Calu3 (cell line): ENCODE measurements at regions not wholly inside any gene's neighbourhood (a gene's known extent, or its start where the extent isn't known, plus 50 kb on each side); places are given as distances from the start of the nearest gene placed in this dataset.

Experiments used
- BruUV-seq: library from RNA; stranded (reverse); fragments of 400-500 nt; replicated peaks from 2 replicates; lab custom pipeline; 2021; lab: Mats Ljungman, UMichigan
- CTCF ChIA-PET: fragments of 300-600 bp; sonication (Branson Sonifier 250); formaldehyde crosslinking; loops from one replicate; lab custom pipeline; 2022; ENCODE audit warnings: antibody characterized with exemption; lab: Charles Lee
- DNase-seq: peaks from one replicate; pipeline ENCODE4 v3.0.0; 2022
- H3K27ac Mint-ChIP-seq: one replicate; pipeline ENCODE4 v1.8.0; 2022; ENCODE audit warnings: mixed read lengths; ENCODE audit not compliant: unreplicated experiment
- H3K27me3 Mint-ChIP-seq: one replicate; pipeline ENCODE4 v1.8.0; 2022; ENCODE audit warnings: mixed read lengths; ENCODE audit not compliant: unreplicated experiment
- H3K36me3 Mint-ChIP-seq: one replicate; pipeline ENCODE4 v1.8.0; 2022; ENCODE audit warnings: mild to moderate bottlenecking, moderate library complexity, mixed read lengths; ENCODE audit not compliant: insufficient read depth, unreplicated experiment
- H3K4me1 Mint-ChIP-seq: one replicate; pipeline ENCODE4 v1.8.0; 2022; ENCODE audit warnings: mild to moderate bottlenecking, low read depth, mixed read lengths; ENCODE audit not compliant: unreplicated experiment
- H3K4me3 Mint-ChIP-seq: one replicate; pipeline ENCODE4 v1.8.0; 2022; ENCODE audit warnings: mild to moderate bottlenecking, low read depth, moderate library complexity, mixed read lengths; ENCODE audit not compliant: unreplicated experiment
- H3K9me3 Mint-ChIP-seq: one replicate; pipeline ENCODE4 v1.8.0; 2022; ENCODE audit warnings: low read depth, mixed read lengths; ENCODE audit not compliant: unreplicated experiment
- intact Hi-C: fragments of 100-400 bp; cut with micrococcal nuclease; formaldehyde crosslinking; loops from one replicate; pipeline ENCODE4 v1.10.0; 2022; ENCODE audit not compliant: unreplicated experiment
- TF ChIP-seq, protein P1 (sequence below): fragments of 200-600 bp; IDR thresholded peaks from one replicate; pipeline ENCODE4 v1.8.0; 2022; ENCODE audit warnings: antibody characterized with exemption; ENCODE audit not compliant: unreplicated experiment

DNA sequence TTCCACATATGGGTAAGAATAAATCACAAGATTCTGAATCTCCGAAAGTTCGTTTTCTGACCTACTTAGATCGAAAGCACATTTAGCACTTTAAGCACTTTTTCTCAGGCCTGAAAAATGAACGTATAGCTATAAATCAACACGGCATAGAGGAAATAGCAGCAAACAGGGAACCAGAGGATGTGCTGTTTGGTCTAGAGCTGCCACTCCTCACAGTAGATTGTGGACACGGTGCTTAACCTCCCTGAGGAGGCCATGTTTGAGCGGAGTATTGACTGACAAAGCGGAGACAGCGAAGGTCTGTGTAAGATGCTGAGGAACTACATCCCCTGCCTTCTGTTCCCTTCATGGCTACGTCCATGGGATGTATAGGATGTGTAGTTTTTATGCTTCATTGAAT lies 452.8 kb upstream of the NCAM2 start:
- Mint-ChIP-seq H3K36me3 (no peaks in the 10 kb centered on the region), H3K4me3 (no peak overlapping the region), H3K27ac (no peak overlapping the region), H3K4me1 (no peaks in the 10 kb centered on the region), H3K27me3 (no peaks in the 10 kb centered on the region), H3K9me3 (peaks cover 2% of the 10 kb centered on the region)
- intact Hi-C loops, result no loop called here
- no peak for DNase-seq
- TF ChIP-seq, protein P1, sequence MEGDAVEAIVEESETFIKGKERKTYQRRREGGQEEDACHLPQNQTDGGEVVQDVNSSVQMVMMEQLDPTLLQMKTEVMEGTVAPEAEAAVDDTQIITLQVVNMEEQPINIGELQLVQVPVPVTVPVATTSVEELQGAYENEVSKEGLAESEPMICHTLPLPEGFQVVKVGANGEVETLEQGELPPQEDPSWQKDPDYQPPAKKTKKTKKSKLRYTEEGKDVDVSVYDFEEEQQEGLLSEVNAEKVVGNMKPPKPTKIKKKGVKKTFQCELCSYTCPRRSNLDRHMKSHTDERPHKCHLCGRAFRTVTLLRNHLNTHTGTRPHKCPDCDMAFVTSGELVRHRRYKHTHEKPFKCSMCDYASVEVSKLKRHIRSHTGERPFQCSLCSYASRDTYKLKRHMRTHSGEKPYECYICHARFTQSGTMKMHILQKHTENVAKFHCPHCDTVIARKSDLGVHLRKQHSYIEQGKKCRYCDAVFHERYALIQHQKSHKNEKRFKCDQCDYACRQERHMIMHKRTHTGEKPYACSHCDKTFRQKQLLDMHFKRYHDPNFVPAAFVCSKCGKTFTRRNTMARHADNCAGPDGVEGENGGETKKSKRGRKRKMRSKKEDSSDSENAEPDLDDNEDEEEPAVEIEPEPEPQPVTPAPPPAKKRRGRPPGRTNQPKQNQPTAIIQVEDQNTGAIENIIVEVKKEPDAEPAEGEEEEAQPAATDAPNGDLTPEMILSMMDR, result no peak
- no TSS peak for BruUV-seq
- CTCF ChIA-PET, result no interaction called here

DNA sequence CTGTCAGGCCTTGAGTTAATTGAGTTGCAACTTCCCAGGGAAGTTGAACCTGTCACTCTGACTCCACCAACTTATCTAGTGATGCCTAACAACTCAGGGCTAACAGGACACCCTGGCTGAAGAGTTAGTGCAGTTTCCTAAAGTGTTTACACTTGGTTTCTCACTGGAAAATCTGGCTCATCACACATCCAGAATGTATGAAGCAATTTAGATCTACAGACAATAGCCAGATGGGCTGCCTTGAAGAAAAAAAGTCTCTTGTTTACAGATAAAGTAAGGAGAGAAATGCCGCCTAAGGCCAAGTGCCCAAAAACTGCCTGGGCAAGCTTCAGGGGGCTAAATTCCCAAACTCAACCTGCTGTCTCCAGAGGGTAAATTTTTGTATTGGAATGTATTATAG lies 446.3 kb upstream of the NCAM2 start:
- no peak overlapping the region for H3K27ac Mint-ChIP-seq
- no peaks in the 10 kb centered on the region for H3K4me1 Mint-ChIP-seq
- H3K9me3 Mint-ChIP-seq, result peaks cover 2% of the 10 kb centered on the region
- CTCF ChIA-PET, result no interaction called here
- intact Hi-C loops, result no loop called here
- no peak for DNase-seq
- H3K27me3 Mint-ChIP-seq, result no peaks in the 10 kb centered on the region
- no TSS peak for BruUV-seq
- TF ChIP-seq, protein P1, result no peak
- H3K36me3 Mint-ChIP-seq, result no peaks in the 10 kb centered on the region
- no peak overlapping the region for H3K4me3 Mint-ChIP-seq

DNA sequence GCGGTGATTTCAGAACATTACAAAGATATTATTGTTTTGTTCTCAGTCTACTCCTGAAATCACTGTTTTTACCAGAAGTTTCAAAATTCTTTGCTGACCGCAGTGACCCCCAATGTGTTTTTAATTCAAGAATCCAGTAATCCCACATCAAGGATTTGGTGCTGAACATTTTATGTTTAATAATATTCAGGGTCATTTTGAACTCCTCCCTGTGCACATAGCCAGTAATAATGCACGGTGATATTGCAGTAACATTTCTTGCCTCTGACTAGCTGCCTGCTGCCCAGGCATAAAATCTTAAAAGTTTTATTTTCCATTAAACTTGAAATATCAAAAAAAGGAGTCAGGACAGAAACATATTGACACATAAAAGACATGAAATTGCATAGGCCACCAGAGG lies 443.4 kb upstream of the NCAM2 start:
- TF ChIP-seq, protein P1, result no peak
- Mint-ChIP-seq H3K36me3 (no peaks in the 10 kb centered on the region), H3K27me3 (no peaks in the 10 kb centered on the region), H3K9me3 (no peaks in the 10 kb centered on the region), H3K4me1 (no peaks in the 10 kb centered on the region), H3K27ac (no peak overlapping the region), H3K4me3 (no peak overlapping the region)
- no peak for DNase-seq
- no TSS peak for BruUV-seq
- intact Hi-C loops, result no loop called here
- CTCF ChIA-PET, result no interaction called here

DNA sequence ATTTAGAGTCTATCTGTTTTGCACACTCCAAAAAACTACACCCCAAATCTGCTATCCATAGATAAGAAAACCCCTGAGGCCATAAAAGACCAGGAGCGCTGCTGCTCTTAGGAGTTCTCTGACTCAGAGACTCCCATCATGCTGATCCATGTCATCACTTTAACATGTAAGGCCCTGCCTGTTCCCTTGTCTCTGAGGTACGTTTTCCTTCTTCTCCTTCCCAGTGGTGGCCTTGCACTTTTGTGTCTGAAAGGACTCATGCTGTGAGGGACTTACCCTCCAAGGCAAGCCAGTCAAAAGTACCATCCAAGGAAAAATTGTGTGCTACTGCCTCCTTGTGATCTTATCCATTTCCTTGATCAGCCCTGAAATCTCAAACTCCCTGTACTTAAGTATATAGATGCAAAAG lies 427.4 kb upstream of the NCAM2 start:
- no TSS peak for BruUV-seq
- CTCF ChIA-PET, result no interaction called here
- TF ChIP-seq, protein P1, result no peak
- Mint-ChIP-seq H3K4me3 (no peak overlapping the region), H3K27me3 (no peaks in the 10 kb centered on the region), H3K4me1 (no peaks in the 10 kb centered on the region), H3K27ac (no peak overlapping the region), H3K36me3 (no peaks in the 10 kb centered on the region), H3K9me3 (peaks cover 10% of the 10 kb centered on the region)
- intact Hi-C loops, result no loop called here
- no peak for DNase-seq

DNA sequence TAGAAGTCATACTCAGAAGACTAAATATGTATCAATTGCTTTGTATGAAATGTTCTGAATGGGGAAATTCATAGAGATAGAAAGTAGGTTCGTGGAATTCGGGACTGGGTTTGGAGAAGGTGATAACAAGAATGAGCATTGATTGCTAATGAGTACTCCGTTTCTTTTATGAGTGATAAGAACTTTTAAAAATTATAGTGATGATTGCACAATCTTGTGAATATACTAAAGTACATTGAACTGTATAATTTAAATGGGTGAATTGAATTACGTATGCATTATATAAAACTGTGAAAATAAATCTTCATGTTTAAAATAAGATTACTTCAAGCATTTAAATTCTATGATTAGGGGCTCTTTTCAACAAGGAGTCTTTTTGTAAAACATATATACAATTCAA lies 425.6 kb upstream of the NCAM2 start:
- DNase-seq, result no peak
- no TSS peak for BruUV-seq
- Mint-ChIP-seq H3K36me3 (no peaks in the 10 kb centered on the region), H3K4me3 (no peak overlapping the region), H3K27me3 (no peaks in the 10 kb centered on the region), H3K4me1 (no peaks in the 10 kb centered on the region), H3K27ac (no peak overlapping the region), H3K9me3 (peaks cover 10% of the 10 kb centered on the region)
- intact Hi-C loops, result no loop called here
- CTCF ChIA-PET, result no interaction called here
- TF ChIP-seq, protein P1, result no peak
